Calu3 (cell line): ENCODE measurements at regions not wholly inside any gene's neighbourhood (a gene's known extent, or its start where the extent isn't known, plus 50 kb on each side); places are given as distances from the start of the nearest gene placed in this dataset.

ENCODE experiments used
- BruUV-seq: library from RNA; stranded (reverse); fragments of 400-500 nt; replicated peaks from 2 replicates; lab custom pipeline; 2021; lab: Mats Ljungman, UMichigan
- CTCF ChIA-PET: fragments of 300-600 bp; sonication (Branson Sonifier 250); formaldehyde crosslinking; loops from one replicate; lab custom pipeline; 2022; ENCODE audit warnings: antibody characterized with exemption; lab: Charles Lee
- DNase-seq: peaks from one replicate; pipeline ENCODE4 v3.0.0; 2022
- H3K27ac Mint-ChIP-seq: one replicate; pipeline ENCODE4 v1.8.0; 2022; ENCODE audit warnings: mixed read lengths; ENCODE audit not compliant: unreplicated experiment
- H3K27me3 Mint-ChIP-seq: one replicate; pipeline ENCODE4 v1.8.0; 2022; ENCODE audit warnings: mixed read lengths; ENCODE audit not compliant: unreplicated experiment
- H3K36me3 Mint-ChIP-seq: one replicate; pipeline ENCODE4 v1.8.0; 2022; ENCODE audit warnings: mild to moderate bottlenecking, moderate library complexity, mixed read lengths; ENCODE audit not compliant: insufficient read depth, unreplicated experiment
- H3K4me1 Mint-ChIP-seq: one replicate; pipeline ENCODE4 v1.8.0; 2022; ENCODE audit warnings: mild to moderate bottlenecking, low read depth, mixed read lengths; ENCODE audit not compliant: unreplicated experiment
- H3K4me3 Mint-ChIP-seq: one replicate; pipeline ENCODE4 v1.8.0; 2022; ENCODE audit warnings: mild to moderate bottlenecking, low read depth, moderate library complexity, mixed read lengths; ENCODE audit not compliant: unreplicated experiment
- H3K9me3 Mint-ChIP-seq: one replicate; pipeline ENCODE4 v1.8.0; 2022; ENCODE audit warnings: low read depth, mixed read lengths; ENCODE audit not compliant: unreplicated experiment
- intact Hi-C: fragments of 100-400 bp; cut with micrococcal nuclease; formaldehyde crosslinking; loops from one replicate; pipeline ENCODE4 v1.10.0; 2022; ENCODE audit not compliant: unreplicated experiment
- TF ChIP-seq, protein P1 (sequence below): fragments of 200-600 bp; IDR thresholded peaks from one replicate; pipeline ENCODE4 v1.8.0; 2022; ENCODE audit warnings: antibody characterized with exemption; ENCODE audit not compliant: unreplicated experiment

DNA sequence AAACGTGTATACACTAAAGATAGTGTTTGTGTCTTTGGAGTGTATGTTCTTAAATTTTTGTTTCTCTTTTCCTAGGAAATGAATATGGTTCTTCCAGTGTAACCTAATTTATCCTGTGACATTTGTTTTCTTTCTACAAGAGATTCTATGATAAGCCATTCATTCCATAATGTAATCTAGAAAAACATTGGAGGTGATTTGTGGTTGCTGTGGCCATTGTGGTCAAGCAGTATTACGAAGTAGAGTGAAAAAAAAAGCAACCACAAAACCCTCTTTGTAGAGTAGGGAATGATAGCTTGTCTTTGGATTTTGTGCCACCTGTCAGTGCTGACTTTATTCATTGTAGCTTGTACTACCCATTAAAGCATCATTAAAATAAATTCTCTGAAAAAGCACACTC lies 1209.6 kb downstream of the ZPLD1 start:
- Mint-ChIP-seq H3K27me3 (no peaks in the 10 kb centered on the region), H3K4me3 (no peak overlapping the region), H3K9me3 (no peaks in the 10 kb centered on the region), H3K27ac (no peak overlapping the region), H3K4me1 (no peaks in the 10 kb centered on the region), H3K36me3 (no peaks in the 10 kb centered on the region)
- intact Hi-C loops, result no loop called here
- no peak for DNase-seq
- TF ChIP-seq, protein P1, sequence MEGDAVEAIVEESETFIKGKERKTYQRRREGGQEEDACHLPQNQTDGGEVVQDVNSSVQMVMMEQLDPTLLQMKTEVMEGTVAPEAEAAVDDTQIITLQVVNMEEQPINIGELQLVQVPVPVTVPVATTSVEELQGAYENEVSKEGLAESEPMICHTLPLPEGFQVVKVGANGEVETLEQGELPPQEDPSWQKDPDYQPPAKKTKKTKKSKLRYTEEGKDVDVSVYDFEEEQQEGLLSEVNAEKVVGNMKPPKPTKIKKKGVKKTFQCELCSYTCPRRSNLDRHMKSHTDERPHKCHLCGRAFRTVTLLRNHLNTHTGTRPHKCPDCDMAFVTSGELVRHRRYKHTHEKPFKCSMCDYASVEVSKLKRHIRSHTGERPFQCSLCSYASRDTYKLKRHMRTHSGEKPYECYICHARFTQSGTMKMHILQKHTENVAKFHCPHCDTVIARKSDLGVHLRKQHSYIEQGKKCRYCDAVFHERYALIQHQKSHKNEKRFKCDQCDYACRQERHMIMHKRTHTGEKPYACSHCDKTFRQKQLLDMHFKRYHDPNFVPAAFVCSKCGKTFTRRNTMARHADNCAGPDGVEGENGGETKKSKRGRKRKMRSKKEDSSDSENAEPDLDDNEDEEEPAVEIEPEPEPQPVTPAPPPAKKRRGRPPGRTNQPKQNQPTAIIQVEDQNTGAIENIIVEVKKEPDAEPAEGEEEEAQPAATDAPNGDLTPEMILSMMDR, result no peak
- no TSS peak for BruUV-seq
- CTCF ChIA-PET, result no interaction called here

DNA sequence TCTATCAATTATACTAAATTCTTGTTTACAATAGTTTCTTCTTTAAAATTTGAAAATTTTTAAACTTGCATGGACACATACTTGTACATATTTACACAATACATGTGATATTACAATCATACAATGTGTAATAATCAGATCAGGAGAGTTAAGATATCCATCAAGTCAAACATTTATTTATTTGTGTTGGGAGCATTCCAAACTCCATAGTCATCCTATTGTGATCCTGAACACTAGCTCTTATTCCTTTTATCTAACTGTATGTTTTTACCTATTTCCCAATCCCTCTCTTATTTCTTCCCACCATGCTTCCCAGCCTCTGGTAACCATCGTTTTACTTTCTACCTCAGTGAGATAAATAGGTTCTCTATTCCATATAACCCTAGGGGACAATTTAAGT lies 1219.2 kb downstream of the ZPLD1 start:
- DNase-seq, result no peak
- peaks cover 7% of the 10 kb centered on the region for H3K4me1 Mint-ChIP-seq
- no peaks in the 10 kb centered on the region for H3K36me3 Mint-ChIP-seq
- no TSS peak for BruUV-seq
- H3K9me3 Mint-ChIP-seq, result peaks cover 3% of the 10 kb centered on the region
- TF ChIP-seq, protein P1, result no peak
- intact Hi-C loops, result no loop called here
- no peak overlapping the region for H3K27ac Mint-ChIP-seq
- H3K27me3 Mint-ChIP-seq, result no peaks in the 10 kb centered on the region
- CTCF ChIA-PET, result no interaction called here
- no peak overlapping the region for H3K4me3 Mint-ChIP-seq

DNA sequence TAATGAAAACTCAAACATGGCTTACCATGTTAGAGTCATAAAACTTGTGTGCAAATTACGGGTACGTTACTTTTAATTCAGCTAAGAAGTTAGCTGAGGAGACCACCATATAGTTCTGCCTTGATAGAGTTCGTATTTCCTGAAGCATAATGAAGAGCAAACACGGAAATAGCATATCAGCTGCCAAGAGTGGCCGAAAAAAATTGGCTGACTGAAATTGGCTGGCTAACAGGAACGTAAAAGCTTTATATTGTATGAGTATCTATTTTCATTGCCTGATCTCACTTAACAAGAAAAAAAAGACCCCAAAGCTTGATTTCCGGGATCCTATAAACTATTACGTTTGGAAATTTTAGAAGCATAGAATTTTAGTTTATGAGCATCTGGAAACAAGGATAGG lies 1222.9 kb downstream of the ZPLD1 start:
- Mint-ChIP-seq H3K27ac (no peak overlapping the region), H3K4me3 (no peak overlapping the region), H3K36me3 (no peaks in the 10 kb centered on the region), H3K4me1 (peaks cover 7% of the 10 kb centered on the region), H3K27me3 (no peaks in the 10 kb centered on the region), H3K9me3 (peaks cover 3% of the 10 kb centered on the region)
- no peak for DNase-seq
- no TSS peak for BruUV-seq
- TF ChIP-seq, protein P1, result no peak
- intact Hi-C loops, result no loop called here
- CTCF ChIA-PET, result no interaction called here

DNA sequence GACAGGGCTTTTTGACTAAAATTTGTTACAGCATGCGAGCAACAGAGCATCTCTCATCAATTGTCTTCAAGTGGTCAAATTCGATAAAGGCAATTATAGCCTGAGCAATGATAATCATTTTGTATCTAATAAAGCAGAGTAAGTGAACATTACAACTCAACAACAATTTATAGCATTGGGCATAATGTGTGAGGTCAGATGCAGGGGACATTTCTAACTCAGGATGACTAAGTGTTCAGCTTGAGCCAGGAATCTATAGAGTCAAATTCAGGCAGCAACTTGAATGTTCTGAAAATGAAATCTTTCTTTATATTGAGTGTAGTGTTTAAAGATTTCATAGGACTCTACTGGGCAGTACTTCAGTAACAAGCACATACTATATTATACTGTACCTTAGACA lies 1226.0 kb downstream of the ZPLD1 start:
- BruUV-seq, result no TSS peak
- intact Hi-C loops, result no loop called here
- CTCF ChIA-PET, result no interaction called here
- Mint-ChIP-seq H3K4me1 (no peaks in the 10 kb centered on the region), H3K4me3 (no peak overlapping the region), H3K9me3 (peaks cover 3% of the 10 kb centered on the region), H3K27ac (no peak overlapping the region), H3K36me3 (no peaks in the 10 kb centered on the region), H3K27me3 (no peaks in the 10 kb centered on the region)
- DNase-seq, result no peak
- TF ChIP-seq, protein P1, result no peak
